22Rv1 (cell line): ENCODE measurements at regions not wholly inside any gene's neighbourhood (a gene's known extent, or its start where the extent isn't known, plus 50 kb on each side); places are given as distances from the start of the nearest gene placed in this dataset.

ENCODE experiments used
- ZFX ChIP-seq: fragments of 450-650 bp; IDR thresholded peaks from 2 replicates; pipeline ENCODE4 v1.6.1; 2017; ENCODE audit warnings: antibody characterized with exemption, borderline replicate concordance
- TF ChIP-seq, protein P1 (sequence below): fragments of 450-650 bp; IDR thresholded peaks from 2 replicates; pipeline ENCODE4 v1.5.1; 2017; ENCODE audit warnings: mild to moderate bottlenecking

- TF ChIP-seq, protein P1, sequence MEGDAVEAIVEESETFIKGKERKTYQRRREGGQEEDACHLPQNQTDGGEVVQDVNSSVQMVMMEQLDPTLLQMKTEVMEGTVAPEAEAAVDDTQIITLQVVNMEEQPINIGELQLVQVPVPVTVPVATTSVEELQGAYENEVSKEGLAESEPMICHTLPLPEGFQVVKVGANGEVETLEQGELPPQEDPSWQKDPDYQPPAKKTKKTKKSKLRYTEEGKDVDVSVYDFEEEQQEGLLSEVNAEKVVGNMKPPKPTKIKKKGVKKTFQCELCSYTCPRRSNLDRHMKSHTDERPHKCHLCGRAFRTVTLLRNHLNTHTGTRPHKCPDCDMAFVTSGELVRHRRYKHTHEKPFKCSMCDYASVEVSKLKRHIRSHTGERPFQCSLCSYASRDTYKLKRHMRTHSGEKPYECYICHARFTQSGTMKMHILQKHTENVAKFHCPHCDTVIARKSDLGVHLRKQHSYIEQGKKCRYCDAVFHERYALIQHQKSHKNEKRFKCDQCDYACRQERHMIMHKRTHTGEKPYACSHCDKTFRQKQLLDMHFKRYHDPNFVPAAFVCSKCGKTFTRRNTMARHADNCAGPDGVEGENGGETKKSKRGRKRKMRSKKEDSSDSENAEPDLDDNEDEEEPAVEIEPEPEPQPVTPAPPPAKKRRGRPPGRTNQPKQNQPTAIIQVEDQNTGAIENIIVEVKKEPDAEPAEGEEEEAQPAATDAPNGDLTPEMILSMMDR = no peak
- no peak for TF ChIP-seq ZFX
These were observed 457.8 kb downstream of the EIPR1 start for GRCh38 chr2:2919574-2920365.
